ENCODE measurements at regions not wholly inside any gene's neighbourhood (a gene's known extent, or its start where the extent isn't known, plus 50 kb on each side); places are given as distances from the start of the nearest gene placed in this dataset.

DNA sequence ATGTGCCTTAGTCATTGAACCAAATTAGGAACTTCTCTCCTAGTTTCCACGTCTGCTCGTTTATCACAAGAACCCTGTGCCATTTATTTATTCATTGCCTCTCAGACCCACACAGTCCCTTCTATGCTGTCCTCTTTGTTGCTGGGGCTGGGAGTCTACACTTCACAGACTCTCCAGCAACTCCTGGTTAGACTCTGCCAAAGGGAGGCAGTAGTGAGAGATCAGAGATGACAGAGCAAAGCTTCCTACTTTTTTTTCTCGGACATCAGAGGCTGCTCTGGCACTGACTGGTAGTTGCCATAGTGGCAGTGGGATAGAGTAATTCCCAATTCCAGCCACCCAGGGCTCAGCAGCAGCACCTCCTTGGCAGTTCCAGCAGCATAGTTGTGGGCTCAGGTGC lies 277.5 kb downstream of the BCL11A start:
- TF ChIP-seq CTCF (IDR thresholded peaks at IDR 0.05; ENCODE audit: control extremely low read depth in 1 of 3, insufficient read depth in 1 of 3, low read depth in 1 of 3, low read length in 3 of 3) (peak in 1 of 3 experiments; percentile 45; a peak in 2 of 4 replicates), HDAC6 (IDR thresholded peaks at IDR 0.05; ENCODE audit: low read depth, low read length) (no peak), TBP (IDR thresholded peaks at IDR 0.05; ENCODE audit: low read depth, low read length) (no peak), EZH2 (IDR thresholded peaks at IDR 0.05; ENCODE audit: low read depth, low read length, severe bottlenecking) (no peak), POLR2AphosphoS5 (IDR thresholded peaks at IDR 0.05; ENCODE audit: low read depth, low read length) (no peak), JUN (IDR thresholded peaks at IDR 0.05; ENCODE audit: low read depth, low read length) (no peak), MAFK (IDR thresholded peaks at IDR 0.05; ENCODE audit: low read depth, low read length) (no peak)
